ENCODE measurements at regions not wholly inside any gene's neighbourhood (a gene's known extent, or its start where the extent isn't known, plus 50 kb on each side); places are given as distances from the start of the nearest gene placed in this dataset.

DNA sequence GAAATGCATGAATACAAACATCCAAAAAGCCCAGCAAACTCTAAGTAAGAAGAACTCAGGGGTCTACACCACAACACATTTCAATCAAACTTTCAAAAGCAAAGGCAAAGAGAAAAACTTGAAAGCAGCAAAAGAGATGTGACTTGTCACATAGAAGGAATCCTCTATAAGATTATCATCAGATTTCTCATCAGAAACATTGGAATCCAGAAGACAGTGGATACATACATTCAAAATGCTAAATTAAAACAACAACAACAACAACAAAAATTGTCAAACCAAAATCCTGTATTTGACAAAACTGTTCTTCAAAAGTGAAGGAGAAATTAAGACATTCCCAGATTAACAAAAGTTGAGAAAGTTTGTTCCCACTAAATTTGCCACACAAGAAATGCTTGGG is 362.7 kb downstream of the ZNF608 start:
- DNase-seq (ENCODE audit: low spot score): no peak

DNA sequence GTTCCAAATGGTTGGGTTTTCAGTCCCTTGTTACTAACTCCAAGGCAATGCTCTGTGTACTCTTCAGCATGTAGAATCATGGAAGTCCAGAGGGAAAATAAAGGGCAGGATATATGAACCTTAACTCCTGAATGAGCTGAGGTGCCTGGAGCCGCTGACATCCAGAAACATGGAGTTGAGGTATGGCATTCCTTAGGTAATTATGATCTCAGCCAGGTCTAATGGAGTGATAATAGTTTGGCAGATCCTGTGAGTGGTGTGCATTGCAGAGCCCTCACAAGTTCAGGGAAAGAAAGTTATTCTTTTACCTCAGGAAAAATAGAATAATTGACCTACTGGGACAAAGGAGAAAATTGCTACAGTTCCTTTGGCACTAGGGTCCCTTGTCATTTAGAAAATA is 369.1 kb downstream of the ZNF608 start:
- DNase-seq (ENCODE audit: low spot score): no peak

GRCh38 chr5:124373883-124374282 is 372.6 kb downstream of the ZNF608 start:
- no peak for DNase-seq (ENCODE audit: low spot score)

GRCh38 chr5:124372457-124372856 is 374.0 kb downstream of the ZNF608 start:
- DNase-seq (ENCODE audit: low spot score): no peak

- DNase-seq (ENCODE audit: low spot score): no peak
Measured at GRCh38 chr5:124371111-124371706, 375.2 kb downstream of the ZNF608 start.

DNA sequence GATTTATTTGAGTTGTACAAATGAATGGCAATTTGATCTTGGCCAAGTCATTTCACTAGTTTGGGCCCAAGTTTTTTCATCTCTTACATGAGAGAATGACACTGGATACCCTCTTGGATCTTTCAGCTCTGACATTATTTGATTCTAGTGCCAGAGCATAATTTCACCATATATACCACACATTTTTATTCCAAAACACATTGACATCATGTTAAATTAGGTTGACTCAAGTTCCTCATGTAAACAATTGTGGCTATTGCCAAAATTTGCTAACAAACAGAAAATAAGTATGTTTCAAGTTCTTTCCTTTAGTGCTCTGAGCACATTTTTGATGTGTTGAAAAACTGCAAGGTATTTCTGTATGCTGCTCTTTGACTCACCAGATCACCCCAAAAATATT is 375.8 kb downstream of the ZNF608 start:
- no peak for DNase-seq (ENCODE audit: low spot score)

DNA sequence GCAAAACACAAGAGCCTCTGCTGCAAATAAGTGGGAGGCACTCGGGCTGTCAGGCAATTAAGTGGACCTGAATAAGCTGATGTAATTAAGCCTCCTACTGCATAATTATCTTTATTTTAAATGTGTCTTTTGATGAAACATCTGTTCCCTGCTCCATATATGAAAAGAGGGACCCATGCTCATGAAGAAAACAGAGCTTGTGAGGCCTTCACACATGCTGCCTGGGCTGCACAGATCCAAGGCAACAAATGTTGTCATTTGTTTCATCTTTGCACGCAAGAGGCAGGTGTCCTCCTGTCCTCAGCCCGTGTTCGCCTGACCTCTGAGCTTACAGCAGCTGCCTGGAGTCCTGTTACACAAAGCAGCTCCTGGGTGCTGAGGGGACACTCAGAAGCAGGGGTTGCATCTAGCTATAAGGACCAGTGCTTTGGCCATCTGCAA is 381.1 kb downstream of the ZNF608 start:
- no peak for DNase-seq (ENCODE audit: low spot score)

DNA sequence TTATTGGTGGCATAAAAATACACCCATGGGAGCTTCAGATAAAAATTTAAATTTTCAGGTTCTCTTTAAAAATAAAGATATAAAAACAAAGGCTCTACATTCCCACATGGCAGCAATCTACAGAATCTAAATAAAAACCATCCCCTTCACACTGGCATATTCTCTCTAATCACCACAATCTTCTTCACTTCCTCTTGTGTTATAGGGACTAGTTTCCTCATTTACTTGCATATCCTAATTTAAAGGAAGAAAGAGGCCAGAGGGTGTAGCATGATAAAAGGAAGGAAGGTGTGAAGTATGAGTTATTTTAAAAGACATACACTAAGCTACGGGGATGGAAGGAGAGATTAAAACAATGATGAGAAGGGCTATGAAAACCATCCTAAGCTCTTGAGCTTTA is 390.5 kb downstream of the ZNF608 start:
- DNase-seq (ENCODE audit: low spot score): no peak

DNA sequence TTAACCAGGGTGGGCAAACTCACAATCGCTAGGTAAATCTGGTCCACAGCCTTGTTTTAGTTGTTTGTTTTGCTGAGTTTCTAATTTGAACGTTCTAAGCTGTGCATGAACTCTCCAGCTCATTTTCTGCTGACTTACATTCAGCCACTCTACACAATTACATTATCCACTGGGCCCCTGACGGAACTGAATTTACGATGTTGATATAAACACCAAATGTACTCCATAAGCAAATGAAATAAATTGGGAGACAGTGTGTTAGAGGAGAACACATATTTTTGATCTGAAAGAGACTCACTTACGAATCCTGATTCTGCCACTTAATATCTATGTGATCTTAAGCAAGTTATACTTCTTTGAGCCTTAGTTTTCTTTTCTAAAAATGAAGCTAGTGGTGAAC is 393.4 kb downstream of the ZNF608 start:
- DNase-seq (ENCODE audit: low spot score): no peak

DNA sequence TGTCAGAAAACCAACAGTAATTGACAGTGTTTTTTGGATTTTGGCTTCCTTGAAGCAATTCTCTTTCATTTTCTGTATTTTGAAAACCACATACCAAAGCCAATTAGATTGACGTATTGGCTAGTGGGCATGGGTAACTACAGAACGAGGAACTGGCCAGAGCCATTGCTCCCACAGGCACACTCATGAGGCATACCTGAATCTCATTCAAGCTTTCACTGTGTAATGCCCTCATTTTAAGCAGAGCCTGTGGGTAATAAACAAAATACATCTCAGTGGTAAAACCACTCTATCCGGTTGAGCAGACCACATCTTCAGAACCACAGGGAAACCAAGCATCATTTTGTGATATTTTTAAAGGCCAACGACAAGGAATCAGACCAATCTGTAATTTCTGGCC is 394.1 kb downstream of the ZNF608 start:
- DNase-seq (ENCODE audit: low spot score): no peak

DNA sequence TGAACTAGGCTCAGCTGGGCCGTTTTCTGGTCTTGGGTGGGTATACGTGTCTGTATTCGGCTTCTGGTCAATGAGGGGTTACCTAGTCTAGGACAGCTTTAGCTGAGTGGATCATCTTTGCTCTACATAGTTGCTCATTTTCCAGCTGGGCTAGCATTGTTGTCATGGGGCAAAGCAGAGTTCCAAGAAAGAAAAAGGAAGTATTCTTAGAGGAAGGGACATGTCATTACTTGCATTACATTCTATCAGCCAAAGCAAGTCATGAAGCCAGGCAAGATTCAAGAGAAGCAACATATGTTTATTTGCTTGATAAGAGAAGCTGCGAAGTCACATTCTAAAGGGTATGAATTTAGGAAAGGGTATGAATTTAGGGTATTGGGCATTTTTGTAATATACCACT is 396.5 kb downstream of the ZNF608 start:
- no peak for DNase-seq (ENCODE audit: low spot score)

- peak; percentile 91 for DNase-seq (ENCODE audit: low spot score)
Measured at GRCh38 chr5:124343451-124343867, 403.0 kb downstream of the ZNF608 start.

- no peak for DNase-seq (ENCODE audit: low spot score)
Measured at GRCh38 chr5:124342986-124343385, 403.5 kb downstream of the ZNF608 start.

DNA sequence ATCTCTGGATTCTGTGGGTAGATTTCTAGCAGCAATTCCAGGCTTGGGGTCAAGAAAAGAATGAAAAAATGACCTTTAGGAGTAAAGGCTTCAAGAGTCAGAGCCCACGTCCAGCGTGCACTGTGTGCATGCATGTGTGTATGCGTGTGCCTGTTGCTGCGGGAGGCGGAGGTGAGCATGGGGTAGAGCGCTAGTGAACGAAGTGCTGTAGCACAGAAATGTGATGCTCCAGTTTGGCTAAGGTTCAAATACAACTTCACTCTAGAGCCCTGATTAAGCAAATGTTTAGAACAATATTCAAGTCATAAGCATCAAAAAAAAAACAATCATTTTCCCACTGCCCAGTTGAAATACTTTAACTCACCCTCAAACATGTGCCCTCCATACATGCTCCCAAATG is 403.9 kb downstream of the ZNF608 start:
- no peak for DNase-seq (ENCODE audit: low spot score)

- no peak for DNase-seq (ENCODE audit: low spot score)
Measured at GRCh38 chr5:124342027-124342471, 404.4 kb downstream of the ZNF608 start.

GRCh38 chr5:124341066-124341858 is 405.2 kb downstream of the ZNF608 start:
- no peak for DNase-seq (ENCODE audit: low spot score)

GRCh38 chr5:124337996-124338395 is 408.4 kb downstream of the ZNF608 start:
- no peak for DNase-seq (ENCODE audit: low spot score)

GRCh38 chr5:124333298-124333979 is 413.0 kb downstream of the ZNF608 start:
- no peak for DNase-seq (ENCODE audit: low spot score)

GRCh38 chr5:124332273-124332672 is 414.2 kb downstream of the ZNF608 start:
- no peak for DNase-seq (ENCODE audit: low spot score)

DNA sequence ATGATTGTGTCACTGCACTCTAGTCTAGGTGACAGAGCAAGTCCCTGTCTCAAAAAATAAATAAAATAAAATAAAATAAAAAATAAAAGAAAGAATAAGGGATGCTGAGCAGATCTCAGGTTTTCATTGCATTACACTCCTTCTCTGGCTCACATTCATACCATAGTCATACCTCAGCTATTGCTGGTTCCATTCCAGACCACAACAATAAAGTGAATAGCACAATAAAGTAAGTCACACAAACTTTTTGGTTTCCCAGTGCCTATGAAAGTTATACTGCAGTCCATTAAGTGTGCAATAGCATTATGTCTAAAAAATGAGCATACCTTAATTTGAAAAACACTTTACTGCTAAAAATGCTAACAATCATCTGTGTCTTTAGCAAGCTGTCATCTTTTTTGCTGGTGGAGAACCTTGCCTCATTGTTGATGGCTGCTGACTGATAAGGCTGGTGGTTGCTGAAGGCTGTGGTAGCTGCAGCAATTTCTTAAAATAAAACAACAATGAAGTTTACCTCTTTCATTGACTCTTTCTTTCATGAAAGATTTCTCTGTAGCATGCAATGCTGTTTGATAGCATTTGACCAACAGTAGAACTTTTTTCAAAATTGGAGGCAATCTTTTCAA is 415.7 kb downstream of the ZNF608 start:
- peak; percentile 19 for DNase-seq (ENCODE audit: low spot score)

DNA sequence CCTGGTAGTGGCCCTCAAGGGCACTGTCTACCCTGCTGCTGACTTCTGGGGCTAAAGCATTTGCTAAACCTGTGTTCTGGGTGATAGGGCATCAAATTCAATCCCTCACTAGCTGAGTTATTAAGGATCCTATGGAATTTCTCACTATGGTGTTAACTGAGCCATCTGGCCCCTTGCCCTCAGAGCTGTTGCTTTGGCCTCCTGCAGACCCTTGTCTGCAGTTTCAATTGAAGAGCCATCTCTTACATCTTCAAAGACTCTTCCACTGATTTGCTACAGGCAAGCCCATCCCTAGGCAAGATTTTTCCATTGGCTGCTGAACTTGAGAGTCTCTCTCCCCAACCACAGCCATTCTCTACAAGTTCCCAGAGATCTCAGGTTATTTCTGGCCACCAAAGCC is 418.2 kb downstream of the ZNF608 start:
- DNase-seq (ENCODE audit: low spot score): no peak

GRCh38 chr5:124318661-124319060 is 427.8 kb downstream of the ZNF608 start:
- DNase-seq (ENCODE audit: low spot score): no peak

All from A172 (cell line).